Uterus (tissue), 2 donors: ENCODE measurements at regions not wholly inside any gene's neighbourhood (a gene's known extent, or its start where the extent isn't known, plus 50 kb on each side); places are given as distances from the start of the nearest gene placed in this dataset.

ENCODE experiments used
- POLR2A ChIP-seq, 2 donors: fragments of 450-650 bp; IDR thresholded peaks; one replicate each; pipeline ENCODE4 v1.6.1; 2016; ENCODE audit warnings: antibody characterized with exemption in 2 of 2, mild to moderate bottlenecking in 1 of 2, moderate library complexity in 1 of 2
- TF ChIP-seq, protein P1 (sequence below), 4 experiments: fragments of 200-600 bp in 2 of 4; fragments of 450-650 bp in 2 of 4; sonication (generic) in 2 of 4; IDR thresholded peaks; one replicate each; pipeline ENCODE4 v1.5.1; 2016 to 2019; ENCODE audit warnings: antibody characterized with exemption in 4 of 4, mild to moderate bottlenecking in 2 of 4, moderate library complexity in 1 of 4

DNA sequence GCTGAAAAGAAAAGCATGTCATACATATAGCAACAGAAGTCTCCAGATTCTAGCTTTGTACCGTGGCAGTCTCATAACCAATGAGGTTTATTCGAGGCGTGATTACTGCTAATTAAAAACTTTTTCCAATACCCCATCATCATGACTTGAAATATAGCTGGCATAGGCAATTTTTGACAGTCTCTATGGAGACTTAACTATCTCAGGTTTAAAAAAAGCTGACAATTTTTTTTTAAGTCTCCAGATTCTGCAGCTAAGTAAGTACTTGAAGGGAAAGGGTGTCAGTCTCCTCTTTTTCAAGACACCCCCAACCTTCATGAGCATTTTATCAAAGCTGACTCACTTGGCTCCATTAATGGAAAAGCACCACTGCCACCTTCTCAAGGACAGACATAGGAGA is 126.3 kb upstream of the RXFP1 start:
- no peak for TF ChIP-seq POLR2A (IDR thresholded peaks at IDR 0.05)
- TF ChIP-seq, protein P1, sequence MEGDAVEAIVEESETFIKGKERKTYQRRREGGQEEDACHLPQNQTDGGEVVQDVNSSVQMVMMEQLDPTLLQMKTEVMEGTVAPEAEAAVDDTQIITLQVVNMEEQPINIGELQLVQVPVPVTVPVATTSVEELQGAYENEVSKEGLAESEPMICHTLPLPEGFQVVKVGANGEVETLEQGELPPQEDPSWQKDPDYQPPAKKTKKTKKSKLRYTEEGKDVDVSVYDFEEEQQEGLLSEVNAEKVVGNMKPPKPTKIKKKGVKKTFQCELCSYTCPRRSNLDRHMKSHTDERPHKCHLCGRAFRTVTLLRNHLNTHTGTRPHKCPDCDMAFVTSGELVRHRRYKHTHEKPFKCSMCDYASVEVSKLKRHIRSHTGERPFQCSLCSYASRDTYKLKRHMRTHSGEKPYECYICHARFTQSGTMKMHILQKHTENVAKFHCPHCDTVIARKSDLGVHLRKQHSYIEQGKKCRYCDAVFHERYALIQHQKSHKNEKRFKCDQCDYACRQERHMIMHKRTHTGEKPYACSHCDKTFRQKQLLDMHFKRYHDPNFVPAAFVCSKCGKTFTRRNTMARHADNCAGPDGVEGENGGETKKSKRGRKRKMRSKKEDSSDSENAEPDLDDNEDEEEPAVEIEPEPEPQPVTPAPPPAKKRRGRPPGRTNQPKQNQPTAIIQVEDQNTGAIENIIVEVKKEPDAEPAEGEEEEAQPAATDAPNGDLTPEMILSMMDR (IDR thresholded peaks at IDR 0.05) = no peak
